Suppressor macrophage (primary cell): ENCODE measurements at regions not wholly inside any gene's neighbourhood (a gene's known extent, or its start where the extent isn't known, plus 50 kb on each side); places are given as distances from the start of the nearest gene placed in this dataset.
"Not testable (repeated sequence)": the region's sequence is repeated elsewhere in the genome, so short reads cannot be mapped to it uniquely, and the experiment has no call there.

Source experiments
- DNase-seq, 4 experiments: peaks; one replicate each; pipeline ENCODE4 v3.0.0-alpha.2; 2020 to 2022

DNA sequence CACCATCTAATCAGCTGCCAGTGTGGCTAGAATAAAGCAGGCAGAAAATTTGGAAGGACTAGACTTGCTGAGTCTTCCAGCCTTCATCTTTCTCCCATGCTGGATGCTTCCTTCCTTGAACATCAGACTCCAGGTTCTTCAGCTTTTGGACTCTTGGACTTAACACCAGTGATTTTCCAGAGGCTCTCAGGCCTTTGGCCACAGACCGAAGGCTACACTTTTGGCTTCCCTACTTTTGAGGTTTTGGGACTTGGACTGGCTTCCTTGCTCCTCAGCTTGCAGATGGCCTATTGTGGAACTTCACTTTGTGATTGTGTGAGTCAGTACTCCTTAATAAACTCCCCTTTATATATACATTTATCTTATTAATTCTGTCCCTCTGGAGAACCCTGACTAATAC is 129.8 kb upstream of the MB21D2 start:
- DNase-seq: not testable (repeated sequence)

DNA sequence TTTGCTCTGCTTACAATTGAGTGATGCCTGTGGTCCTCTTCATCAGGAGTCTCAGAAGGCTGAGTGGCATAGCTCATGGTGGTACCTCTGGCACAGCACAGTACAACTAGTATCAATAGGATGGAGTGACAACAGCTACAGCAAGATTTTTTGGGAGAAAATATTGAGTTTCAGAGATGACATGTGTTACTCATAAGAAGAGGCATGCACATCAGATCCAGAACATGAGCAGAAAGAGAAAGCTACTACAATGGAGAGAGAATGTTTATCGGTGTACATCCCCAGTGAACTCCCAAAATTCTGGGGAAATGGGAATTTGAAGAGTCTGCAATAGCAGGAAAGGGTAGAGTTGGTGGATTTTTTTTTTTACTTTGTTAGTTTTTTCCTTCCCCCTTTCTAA is 130.5 kb upstream of the MB21D2 start:
- no peak for DNase-seq

DNA sequence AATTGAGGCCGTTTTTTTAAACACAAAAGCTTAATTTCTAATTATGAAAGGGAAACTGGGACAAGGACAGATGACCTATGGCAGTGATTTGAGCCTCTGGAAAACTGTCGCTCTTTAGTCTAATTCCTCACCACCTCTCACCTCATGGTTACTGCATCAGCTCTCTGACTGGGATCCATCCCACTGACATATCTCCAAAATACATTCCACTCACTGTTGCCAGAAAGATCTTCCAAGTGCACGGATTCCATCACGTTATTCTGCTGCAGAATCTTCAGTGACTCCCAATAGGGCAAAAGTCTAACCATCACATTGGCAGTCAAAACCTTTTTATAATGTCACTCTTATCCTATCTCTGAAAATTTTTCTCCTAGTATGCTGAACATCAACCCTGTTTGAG is 132.3 kb upstream of the MB21D2 start:
- DNase-seq: no peak

DNA sequence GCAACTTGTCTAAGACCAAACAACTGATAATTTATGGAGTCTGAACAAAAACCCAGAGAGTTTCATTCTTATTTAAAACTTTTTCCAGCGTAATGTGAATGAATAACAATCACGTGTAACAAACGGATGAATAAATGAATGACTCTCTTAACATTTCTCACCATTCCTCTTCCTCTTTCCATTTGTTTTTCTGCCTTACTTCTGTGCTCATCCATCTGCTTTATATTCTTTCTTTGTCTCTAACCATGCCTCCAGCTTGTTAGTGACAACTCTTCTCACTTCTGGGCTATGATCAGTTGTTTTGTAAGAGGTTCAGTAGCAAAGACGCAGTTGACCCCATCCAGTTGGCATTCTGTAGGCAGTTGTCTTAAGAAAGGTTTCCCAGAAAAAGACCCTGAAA is 133.7 kb upstream of the MB21D2 start:
- DNase-seq: no peak

DNA sequence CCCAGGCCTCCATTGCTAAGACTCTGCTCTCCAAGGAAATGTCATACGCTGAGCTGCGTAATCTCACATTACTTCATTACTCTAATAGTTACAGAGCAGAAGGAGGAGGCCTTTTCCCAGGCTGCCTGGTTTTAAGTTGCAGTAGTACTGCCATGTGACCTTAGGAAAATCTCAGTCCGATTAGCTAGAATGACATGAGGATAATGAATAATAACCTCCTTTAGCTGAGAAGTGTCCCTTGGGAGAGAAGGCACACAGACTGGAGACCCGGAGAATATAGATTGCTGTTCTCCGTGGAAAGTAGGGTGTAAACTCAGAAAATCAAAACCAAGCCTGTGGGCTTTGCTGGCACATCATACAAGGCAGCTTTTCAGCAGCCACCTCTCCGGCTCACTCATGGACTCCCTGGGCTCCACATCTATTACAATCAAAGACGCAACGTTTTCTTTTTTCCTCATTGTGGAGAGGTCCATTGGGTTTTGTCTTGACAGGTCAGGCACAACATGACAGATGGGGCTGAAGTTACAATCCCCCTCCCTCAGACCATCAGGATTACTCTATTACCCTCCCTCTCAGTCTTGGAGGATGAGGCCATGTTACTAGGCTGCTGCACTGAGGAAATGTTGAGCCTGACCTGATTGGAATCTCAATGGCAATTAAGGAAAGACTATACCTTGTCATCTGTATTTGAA is 134.8 kb upstream of the MB21D2 start:
- no peak for DNase-seq

DNA sequence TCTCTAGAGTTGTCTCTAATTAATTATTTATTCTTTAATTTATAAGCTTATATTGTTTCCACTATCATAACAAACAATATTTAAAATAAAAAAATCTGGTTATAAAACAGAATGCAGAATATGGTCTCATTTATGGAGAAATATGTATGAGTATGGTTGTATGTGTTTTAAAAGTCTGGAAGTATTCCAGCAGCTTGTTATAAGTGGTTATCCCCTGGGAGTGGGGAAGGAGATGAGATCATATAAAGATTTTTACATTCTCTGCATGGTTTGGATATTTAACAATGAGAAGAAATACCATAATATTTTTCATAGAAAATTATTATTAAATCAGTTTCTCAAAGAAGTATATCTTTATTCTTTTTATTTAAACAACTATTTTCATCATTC is 135.4 kb upstream of the MB21D2 start:
- DNase-seq: no peak

DNA sequence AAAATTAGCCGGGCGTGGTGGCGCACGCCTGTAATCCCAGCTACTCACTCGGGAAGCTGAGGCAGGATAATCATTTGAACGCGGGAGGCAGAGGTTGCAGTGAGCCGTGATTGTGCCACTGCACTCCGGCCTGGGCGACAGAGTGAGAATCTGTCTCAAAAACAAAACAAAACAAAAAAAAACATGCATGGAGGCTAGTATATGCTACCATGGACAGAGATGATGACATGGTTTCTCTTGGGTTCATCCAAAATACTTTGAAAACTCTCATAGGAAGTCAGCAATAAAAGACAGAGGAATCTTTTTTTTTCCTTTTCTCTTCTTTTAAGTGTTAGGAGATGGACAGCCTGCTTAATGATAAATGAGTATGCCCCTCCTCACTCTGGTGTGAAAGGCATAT is 137.7 kb upstream of the MB21D2 start:
- DNase-seq: no peak

DNA sequence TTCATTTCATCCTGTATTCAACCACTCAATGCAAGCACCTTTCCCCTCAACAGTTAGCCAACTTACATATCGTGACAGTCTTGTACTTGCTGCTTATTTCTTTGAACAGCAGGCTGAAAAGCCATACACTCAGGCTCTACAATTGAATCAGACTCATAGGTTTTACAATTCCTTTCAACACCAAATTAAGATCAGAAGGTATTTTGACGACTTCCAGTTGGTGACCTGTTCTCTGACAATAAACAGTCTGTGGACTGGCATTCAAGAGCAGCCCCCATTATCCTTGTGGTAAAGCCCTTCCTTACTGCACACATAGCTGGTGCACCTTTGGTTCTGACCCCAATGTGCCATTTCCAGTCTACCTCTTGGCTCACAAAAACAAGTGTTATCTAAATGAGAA is 140.0 kb upstream of the MB21D2 start:
- DNase-seq: no peak

DNA sequence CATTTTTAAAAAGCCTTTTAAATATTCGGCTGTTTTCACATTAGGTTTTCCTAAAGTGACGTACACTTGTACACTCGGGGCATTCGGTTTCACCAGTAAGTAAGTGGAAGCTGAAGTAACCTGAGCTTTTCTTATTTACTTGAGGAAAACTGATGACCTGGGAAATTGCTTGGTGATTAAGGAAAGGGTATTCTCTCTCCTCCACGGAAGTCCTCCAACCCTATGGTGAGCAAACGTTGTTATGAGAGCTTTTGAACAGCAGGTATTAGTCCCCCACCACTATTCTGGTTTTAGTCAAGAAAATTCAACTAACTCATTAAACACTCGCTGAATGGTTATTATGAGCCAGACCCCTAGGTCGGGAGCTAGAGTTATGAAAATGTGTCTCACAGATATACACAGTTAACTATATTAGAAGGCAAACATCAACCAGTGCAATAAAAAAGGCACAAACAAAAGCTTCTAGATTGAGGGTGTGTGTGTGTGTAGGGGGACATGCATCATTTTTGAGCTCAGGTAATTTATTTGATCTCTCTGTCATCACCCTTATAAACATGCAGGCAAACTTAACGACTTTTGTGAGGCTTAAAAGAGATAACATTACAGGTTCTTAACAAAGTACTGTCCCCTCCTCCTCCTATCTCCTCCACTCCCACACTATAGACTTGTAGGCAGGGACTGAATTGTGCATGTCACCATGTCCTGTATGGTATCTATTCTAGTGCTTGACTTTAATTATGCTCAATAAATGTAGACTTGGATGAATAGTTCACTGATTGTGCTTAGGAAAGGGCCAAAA is 143.3 kb upstream of the MB21D2 start:
- DNase-seq: no peak

DNA sequence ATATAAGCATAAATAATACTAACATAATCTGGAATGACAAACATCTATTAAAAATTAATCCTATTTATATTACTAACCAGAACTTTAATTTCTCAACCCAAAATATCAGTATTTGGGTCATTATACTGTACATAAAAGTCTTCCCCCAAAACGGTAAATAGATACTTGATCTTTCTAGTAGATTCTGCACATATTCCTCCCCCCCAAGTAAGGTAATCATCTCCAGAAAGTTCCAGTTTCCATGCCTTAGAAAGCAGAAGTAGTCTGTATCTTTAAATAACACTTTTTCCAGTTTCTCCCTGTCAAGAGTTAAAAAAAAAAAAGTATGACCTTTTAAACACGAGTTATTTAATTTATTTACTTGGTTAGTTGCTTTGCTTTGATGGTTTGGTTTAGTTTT is 150.7 kb upstream of the MB21D2 start:
- DNase-seq: no peak

DNA sequence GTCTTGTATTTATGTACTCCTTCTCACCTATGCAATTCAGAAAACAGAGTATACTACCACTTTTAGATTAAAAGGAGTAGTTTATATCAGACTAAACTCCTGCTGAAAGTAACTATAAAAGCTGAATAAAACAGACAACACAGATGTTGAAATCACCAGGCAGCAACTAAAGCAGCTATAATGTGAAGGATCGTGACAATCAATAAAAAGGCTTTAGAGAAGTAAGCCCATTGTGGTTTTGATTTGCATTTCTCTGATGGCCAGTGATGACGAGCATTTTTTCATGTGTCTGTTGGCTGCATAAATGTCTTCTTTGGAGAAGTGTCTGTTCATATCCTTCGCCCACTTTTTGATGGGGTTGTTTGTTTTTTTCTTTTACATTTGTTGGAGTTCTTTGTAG is 152.1 kb upstream of the MB21D2 start:
- DNase-seq: not testable (repeated sequence)

DNA sequence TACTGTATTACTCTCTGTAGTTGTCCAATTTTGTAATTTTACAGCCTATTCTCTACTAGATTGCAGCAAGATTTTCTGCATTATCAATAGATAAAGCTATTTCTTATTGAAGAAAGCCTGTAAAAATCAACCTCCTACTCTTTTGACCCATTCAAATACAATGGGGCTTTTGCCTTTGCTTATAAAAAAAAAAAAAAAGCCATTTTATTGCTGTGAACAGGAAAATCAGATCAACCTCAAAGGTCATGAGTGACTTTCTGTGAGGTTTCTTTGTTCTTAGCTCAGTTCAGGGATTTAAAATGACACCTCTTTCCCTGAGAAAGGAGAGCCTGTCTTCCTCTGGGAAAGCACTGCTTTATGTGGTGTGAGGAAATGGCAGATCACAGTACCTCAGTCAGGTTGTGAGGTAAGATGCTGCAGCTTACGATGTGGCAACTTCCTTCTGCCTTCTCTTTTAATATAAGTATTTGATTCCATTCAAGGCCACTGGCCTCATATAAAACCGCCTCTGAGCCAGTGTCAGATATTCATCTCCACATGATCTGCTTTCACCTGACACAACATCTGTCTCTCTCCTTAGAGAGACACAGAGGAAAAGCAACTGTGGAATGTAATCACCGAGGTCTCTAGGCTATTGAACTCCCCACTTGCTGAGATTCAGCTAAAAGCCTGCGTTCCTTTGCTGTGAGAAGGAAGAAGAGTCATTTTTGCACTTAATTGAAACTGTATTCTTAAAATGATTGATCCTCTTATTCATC is 161.5 kb upstream of the MB21D2 start:
- DNase-seq: no peak

DNA sequence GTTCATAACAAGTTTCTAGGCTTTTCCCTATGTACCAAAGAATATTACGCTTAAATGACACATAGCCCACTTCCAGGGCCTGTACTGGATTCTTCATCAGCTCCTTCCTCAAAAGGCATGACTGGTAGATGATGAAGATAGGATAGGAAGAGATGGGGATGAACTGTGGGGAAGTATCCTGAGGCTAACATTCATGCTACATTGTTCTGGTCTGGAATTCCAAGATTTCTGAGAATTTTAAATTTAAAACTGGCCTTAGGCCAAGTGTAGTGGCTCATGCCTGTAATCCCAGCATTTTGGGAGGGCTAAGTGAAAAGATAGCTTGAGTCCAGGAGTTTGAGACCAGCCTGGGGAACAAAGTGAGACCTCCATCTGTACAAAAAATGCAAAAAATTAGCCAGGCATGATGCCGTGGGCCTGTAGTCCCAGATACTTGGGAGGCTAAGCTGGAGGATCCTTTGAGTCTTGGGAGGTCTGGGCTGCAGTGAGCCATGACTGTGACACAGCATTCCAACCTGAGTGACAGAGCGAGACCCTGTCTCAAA is 160.1 kb upstream of the PLAAT1 start:
- no peak for DNase-seq

DNA sequence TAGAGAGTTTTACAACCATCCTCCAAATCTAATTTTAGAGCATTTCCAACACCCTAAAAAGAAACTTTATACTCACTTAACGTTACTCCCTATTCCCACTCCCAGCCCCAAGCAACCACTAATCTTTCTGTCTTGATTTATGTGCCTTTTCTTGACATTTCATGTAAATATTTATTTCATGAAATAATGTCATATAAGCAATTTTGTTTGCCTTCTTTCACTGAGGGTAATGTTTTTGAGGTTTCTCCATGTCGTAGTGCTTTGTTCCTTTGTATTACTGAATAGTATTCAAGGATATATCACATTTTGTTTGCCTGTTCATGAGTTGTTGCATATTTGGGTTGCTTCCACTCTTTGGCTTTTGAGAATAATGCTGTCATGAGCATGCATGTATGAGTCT is 155.4 kb upstream of the PLAAT1 start:
- no peak for DNase-seq

DNA sequence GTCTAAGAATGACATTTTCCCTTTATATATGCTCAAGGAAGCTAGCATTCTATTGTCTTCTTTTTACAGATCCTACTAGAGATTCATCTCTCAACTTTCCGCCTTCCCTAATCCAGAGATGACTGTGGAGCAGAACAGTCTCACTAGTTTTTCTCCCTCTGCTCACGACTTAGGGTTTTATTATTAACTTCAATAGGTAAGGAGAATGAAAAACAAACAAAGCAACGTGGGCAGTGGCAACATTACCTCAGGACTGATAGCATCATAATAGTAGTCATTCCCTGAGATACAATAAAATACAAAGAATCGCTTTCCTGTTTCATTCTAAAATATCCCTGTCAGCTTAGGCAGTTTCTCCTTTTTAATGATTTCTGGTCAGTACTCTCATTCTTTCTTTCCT is 154.3 kb upstream of the PLAAT1 start:
- DNase-seq: no peak

DNA sequence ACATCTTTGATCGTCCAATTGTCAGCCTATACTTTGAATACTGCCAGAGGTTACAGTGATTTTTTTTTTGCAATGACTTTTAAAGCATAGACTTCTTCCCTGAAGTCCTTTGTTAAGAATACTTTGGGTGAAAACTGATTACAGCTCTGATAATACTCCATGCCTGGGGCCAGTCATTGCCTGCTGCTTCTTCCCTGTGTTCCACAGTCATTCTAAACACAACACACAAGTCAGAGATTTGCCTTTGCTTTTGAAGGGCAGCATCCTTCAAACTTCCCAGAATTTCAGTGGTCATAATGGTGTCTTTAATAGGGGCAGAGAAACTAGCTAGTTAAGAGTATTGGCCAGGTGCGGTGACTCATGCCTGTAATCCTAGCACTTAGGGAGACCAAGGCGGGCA is 153.7 kb upstream of the PLAAT1 start:
- DNase-seq: no peak

DNA sequence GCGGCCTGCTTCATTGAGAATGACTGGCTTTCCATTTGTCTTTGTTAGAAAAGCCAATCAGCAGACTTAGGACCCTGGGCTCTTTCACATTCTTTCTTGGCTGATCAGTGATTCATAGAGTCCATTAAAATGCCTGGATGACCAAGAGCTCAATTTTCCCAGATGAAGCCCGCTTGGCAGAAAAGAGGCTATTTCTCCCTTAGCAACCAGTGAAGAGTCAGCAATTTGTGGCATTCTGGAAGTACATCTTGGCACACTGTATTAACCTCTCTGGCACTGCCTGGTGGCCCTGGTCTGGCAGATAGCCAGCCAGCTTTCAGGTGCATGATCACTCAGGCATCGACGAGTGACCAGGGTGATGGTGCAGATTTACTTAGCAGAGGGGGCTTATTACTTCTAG is 145.7 kb upstream of the PLAAT1 start:
- DNase-seq: no peak

DNA sequence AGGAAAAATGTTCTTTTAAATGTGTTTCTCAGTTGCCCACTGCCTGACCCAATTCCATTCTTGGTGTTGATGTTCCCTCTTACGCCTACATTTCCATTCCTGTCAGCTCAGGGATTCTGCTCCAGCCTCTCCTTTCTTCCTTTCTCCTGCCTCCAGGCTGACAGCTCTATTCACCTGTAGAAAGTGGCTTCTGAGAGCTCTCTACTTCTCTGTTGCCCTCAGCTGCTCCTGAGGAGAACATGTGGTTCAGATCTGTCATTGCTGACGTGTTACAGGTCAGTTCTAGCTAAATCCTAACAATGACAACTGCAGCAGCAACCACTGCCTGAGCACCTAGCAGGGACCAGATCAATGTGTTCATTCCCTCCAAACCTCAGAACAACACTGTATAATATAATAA is 144.9 kb upstream of the PLAAT1 start:
- DNase-seq: no peak

DNA sequence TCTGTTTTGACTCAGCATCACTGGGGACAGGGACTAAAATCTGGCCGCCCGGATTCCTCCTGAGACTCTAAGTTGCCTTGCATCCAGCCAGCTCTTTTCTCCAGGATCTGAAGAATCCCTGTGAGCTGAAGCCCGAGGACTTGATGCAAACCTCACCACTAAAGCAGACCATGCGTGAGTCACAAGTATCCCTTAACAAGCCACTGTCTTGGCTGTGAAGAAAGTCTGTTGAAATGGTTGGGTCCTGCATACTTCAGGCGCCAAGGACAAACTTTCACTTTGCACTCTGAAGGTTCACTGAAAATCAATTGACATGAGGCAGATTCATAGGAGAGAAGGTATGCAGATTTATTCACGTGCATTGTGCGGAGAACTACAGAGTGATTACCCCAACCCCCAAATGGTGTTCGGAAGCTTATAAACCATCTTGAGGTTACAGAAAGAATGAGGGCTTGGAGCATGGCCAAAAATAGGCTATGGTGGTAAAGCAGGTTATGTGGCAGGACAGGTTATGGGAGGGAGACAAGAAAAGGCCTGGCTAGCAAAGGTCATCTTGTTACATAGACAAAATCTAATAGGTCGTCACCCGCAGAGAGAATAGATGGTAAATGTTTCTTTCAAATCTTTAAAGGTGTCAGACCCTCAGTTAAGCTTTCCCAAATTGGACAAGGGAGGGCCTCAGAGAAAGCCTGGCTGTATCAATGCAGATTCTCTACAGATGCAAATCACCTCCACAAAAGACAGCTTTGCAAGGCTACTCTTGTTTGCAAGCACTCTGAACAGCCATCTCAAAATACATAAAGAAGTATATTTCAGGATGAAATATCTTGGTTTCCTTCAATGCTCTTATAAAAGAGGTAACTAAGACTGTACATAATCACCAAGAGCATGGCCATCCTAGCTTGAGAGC is 126.3 kb upstream of the PLAAT1 start:
- no peak for DNase-seq

DNA sequence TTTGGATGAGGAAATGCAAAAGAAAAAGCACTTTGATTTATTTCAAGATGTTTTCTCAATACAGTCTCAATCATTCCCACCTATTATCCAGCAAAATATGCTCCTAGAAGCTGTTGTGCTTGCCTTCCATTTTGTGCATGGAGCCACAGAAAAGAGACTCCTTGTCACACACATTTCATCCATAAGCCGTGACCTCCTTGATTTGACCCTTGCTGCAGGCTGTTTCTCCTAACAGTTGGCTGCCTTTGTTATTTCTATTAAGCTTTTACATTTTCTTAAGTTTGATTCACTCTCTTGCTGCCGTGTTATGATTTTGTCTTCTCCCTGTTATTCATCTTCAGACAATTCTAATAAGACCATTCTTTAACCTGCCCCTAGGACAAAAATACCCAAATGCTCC is 124.2 kb upstream of the PLAAT1 start:
- DNase-seq: no peak

DNA sequence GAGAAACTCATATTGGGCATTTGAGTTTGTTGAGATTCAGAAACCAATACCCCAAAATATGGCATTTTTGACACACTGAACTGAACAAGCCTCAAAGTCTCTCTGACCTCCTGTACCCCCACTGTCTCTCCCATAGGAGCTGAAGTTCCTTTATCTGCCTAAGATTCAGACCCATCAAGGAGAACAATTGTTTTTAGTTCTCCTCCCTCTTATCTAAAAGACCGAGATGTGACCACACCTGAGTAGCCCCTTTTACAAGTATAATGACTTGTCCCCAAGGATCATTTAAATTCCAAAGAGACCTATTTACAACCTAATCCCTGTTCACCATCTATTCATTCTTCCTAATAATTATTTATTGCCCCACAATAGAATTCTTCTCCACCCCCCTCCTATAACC is 122.1 kb upstream of the PLAAT1 start:
- DNase-seq: no peak

DNA sequence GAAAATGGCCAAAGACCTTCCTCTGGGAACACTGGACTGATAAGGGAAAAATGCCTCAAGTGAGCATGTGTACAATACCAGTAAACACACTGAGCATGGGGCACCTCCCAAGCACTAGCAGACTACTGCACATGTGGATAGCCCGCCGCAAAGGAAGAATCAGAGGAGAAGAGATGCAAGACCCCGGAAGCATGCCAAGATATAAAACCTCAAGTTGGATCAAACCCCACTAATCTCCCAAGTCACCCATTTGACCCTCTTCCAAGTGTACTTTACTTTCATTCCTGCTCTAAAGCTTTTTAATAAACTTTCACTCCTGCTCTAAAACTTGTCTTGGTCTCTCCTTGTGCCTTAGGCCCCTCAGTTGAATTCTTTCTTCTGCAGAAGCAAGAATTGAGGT is 121.1 kb upstream of the PLAAT1 start:
- DNase-seq: no peak
